ENCODE measurements at regions not wholly inside any gene's neighbourhood (a gene's known extent, or its start where the extent isn't known, plus 50 kb on each side); places are given as distances from the start of the nearest gene placed in this dataset.

GRCh38 chr6:117149324-117149723 is 116.0 kb upstream of the VGLL2 start:
- H3K4me3 Mint-ChIP-seq = no peak overlapping the region
- H3K36me3 Mint-ChIP-seq (ENCODE audit: low read depth) = no peaks in the 10 kb centered on the region
- no peak overlapping the region for H3K27ac Mint-ChIP-seq
- no peaks in the 10 kb centered on the region for H3K4me1 Mint-ChIP-seq
- peaks cover 35% of the 10 kb centered on the region for H3K9me3 Mint-ChIP-seq
- H3K27me3 Mint-ChIP-seq (ENCODE audit: low read depth) = no peaks in the 10 kb centered on the region
- no peak for TF ChIP-seq CTCF (IDR thresholded peaks at IDR 0.05; ENCODE audit: unreplicated experiment in 3 of 3)

- no peaks in the 10 kb centered on the region for H3K27me3 Mint-ChIP-seq (ENCODE audit: low read depth)
- H3K4me1 Mint-ChIP-seq = peaks cover 31% of the 10 kb centered on the region
- no peaks in the 10 kb centered on the region for H3K36me3 Mint-ChIP-seq (ENCODE audit: low read depth)
- H3K9me3 Mint-ChIP-seq = peaks cover 7% of the 10 kb centered on the region
- TF ChIP-seq CTCF (IDR thresholded peaks at IDR 0.05; ENCODE audit: unreplicated experiment in 3 of 3) = no peak
- peak overlapping the region; percentile 50 to 85 (median 68) for H3K27ac Mint-ChIP-seq
- no peak overlapping the region for H3K4me3 Mint-ChIP-seq
Observed at GRCh38 chr6:117156741-117157140, 108.6 kb upstream of the VGLL2 start.

GRCh38 chr6:117157448-117157847 is 107.9 kb upstream of the VGLL2 start:
- peaks cover 4% of the 10 kb centered on the region for H3K9me3 Mint-ChIP-seq
- no peaks in the 10 kb centered on the region for H3K36me3 Mint-ChIP-seq (ENCODE audit: low read depth)
- H3K27ac Mint-ChIP-seq = peak overlapping the region; percentile 43 to 85 (median 68)
- H3K27me3 Mint-ChIP-seq (ENCODE audit: low read depth) = no peaks in the 10 kb centered on the region
- H3K4me3 Mint-ChIP-seq = peak overlapping the region in 1 of 3 experiments; percentile 13
- TF ChIP-seq CTCF (IDR thresholded peaks at IDR 0.05; ENCODE audit: unreplicated experiment in 3 of 3) = no peak
- peaks cover 31% of the 10 kb centered on the region for H3K4me1 Mint-ChIP-seq

GRCh38 chr6:117165911-117166499 is 99.4 kb upstream of the VGLL2 start:
- peak overlapping the region in 1 of 3 experiments; percentile 5 for H3K4me3 Mint-ChIP-seq
- H3K27ac Mint-ChIP-seq = peak overlapping the region; percentile 46 to 88 (median 50)
- no peak for TF ChIP-seq CTCF (IDR thresholded peaks at IDR 0.05; ENCODE audit: unreplicated experiment in 3 of 3)
- no peaks in the 10 kb centered on the region for H3K36me3 Mint-ChIP-seq (ENCODE audit: low read depth)
- no peaks in the 10 kb centered on the region for H3K27me3 Mint-ChIP-seq (ENCODE audit: low read depth)
- no peaks in the 10 kb centered on the region for H3K9me3 Mint-ChIP-seq
- H3K4me1 Mint-ChIP-seq = peaks cover 34% of the 10 kb centered on the region

GRCh38 chr6:117167520-117168271 is 97.7 kb upstream of the VGLL2 start:
- H3K9me3 Mint-ChIP-seq = peaks cover 5% of the 10 kb centered on the region
- no peak for TF ChIP-seq CTCF (IDR thresholded peaks at IDR 0.05; ENCODE audit: unreplicated experiment in 3 of 3)
- peaks cover 34% of the 10 kb centered on the region for H3K4me1 Mint-ChIP-seq
- peak overlapping the region; percentile 39 to 75 (median 51) for H3K27ac Mint-ChIP-seq
- H3K4me3 Mint-ChIP-seq = peak overlapping the region in 2 of 3 experiments; percentile 3 to 39
- H3K36me3 Mint-ChIP-seq (ENCODE audit: low read depth) = no peaks in the 10 kb centered on the region
- H3K27me3 Mint-ChIP-seq (ENCODE audit: low read depth) = no peaks in the 10 kb centered on the region

Data from nephron (organoid).